HG03039 (cell line): ENCODE measurements at regions not wholly inside any gene's neighbourhood (a gene's known extent, or its start where the extent isn't known, plus 50 kb on each side); places are given as distances from the start of the nearest gene placed in this dataset.

Experiments used
- ATAC-seq: cut with Tn5 transposase; IDR thresholded peaks from one replicate; pipeline ENCODE4 v1.9.1; 2021; ENCODE audit warnings: mild to moderate bottlenecking, moderate library complexity; ENCODE audit not compliant: unreplicated experiment

GRCh38 chr12:125639826-125640225 is 574.6 kb downstream of the AACS start:
- no peak for ATAC-seq

GRCh38 chr12:125643055-125643454 is 577.8 kb downstream of the AACS start:
- no peak for ATAC-seq

- no peak for ATAC-seq
Observed at GRCh38 chr12:125645724-125646123, 580.5 kb downstream of the AACS start.

DNA sequence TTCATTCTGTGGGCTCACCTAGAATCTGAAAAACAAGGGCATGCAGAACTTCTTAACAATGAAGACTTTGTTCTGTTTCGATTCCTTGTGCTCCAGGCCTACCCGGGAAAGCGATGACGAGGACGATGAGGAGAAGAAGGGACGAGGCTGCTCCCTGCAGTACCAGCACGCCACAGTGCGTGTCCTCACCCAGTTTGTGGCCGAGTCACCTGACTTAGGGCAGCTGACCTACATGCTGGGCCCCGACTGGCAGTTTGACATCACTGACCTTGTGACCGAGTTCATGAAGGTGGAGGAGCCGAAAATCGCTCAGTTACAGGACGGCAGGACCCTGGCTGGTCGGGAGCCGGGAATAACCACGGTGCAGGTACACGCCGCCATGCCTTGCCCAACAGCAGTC is 585.4 kb downstream of the AACS start:
- no peak for ATAC-seq

DNA sequence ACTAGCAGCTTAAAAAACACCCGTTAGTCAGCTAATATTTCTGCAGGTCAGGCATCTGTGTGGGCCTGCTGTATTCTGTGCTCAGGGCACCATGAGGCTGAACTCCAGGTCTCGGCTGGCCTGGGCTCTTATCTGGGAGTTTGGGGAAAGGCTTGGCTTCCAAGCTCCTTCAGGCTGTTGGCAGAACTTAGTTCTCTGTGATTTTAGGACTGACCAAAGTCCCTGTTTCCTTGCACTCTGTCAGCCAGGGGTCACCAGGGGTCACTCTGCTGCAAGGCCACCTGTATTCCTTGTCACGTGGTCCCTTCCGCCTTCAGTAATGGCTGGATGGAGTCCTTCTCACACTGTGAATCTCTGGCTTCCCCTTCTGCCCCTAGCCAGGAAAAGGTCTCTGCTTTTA is 586.4 kb downstream of the AACS start:
- ATAC-seq: no peak

DNA sequence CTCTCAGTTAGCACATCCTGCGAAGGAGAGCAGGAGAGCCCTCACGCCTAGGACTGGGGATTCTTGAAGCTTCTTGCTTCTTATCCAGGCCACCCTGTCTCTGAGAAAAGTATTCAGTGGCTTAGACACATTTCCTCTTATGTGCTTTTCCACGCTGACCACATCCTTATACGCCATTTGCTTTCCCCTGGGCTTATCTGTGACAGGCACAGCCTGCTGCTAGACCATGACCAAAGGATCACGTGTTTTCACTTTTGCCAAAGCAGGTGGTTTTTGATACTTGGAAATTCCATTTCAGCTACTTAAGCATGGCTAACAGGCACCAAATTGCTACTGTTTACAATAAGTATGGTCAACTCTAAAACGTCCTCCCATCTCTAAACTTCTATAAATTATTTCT is 587.4 kb downstream of the AACS start:
- no peak for ATAC-seq

GRCh38 chr12:125657681-125658080 is 592.4 kb downstream of the AACS start:
- ATAC-seq: no peak

DNA sequence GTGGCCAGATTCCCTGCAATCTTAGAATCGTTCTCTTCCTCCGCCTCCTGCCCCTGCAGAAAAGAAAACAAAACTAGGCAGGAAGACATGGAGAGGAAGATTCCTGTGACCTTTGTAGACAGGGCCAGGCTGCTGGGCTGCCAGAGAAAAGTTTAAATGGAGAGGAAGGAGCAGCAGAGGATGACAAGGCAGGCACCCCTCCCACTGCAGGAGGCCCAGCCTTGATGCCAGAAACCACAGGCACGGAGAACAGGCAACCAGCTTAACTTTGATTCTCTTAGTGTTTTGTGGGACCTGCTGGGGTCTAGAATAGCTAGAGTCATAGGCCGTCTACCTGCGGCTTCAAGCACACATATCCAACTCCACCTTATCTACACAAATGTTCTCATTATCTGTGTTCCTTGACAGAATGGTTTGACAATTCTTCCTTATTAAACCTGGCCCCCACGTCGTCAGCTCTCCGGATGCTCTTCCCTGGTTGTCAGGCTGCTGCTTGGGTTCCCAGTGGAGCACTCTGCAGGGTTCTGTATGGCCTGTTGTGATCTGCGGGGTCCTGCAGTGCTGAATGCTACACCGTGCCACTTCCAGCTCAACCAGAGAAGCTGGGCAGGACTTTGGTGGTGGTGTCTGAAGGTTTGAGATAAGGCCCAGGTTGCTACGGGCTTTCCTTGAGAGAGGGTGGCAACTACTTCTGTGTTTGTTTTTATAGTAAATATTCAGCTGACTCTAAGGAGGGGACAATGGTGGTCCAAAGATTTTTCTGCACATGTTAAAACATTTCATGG is 609.5 kb downstream of the AACS start:
- no peak for ATAC-seq

DNA sequence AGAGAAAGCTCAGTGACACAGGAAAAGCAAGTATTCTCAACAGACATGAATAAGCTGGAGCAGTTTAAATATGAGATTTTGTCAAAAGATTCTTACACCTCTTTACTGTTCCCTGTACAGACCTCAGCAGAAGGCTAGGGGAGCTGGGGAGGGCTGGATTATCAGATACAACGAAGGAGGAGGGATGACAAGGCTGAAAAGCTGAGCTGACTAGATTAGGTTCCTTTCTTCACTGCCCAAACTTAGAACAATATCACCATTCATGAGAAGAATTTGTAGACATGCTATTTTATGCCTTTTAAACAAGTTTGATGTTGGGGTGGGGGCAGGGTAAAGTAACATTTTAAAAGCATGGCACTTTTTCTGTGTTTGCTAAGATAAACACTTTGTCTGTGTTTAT is 611.1 kb downstream of the AACS start:
- no peak for ATAC-seq

- ATAC-seq: no peak
Observed at GRCh38 chr12:125677829-125678228, 612.6 kb downstream of the AACS start.

DNA sequence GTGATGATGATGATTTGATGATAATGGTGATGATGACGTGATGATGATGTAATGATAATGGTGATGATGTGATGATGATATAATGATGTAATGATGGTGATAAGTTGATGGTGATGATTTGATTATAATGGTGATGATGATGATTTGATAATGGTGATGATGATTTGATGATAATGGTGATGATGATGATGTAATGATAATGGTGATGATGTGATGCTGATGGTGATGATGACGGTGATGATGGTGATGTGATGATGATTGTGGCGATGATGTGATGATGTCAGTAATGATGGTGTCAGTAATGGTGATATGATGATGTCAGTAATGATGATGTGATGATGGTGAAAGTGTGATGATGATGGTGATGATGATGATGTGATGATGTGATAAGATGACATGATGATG is 613.4 kb downstream of the AACS start:
- ATAC-seq: no peak

GRCh38 chr12:125683748-125684381 is 618.6 kb downstream of the AACS start:
- ATAC-seq: peak; percentile 85

GRCh38 chr12:125684968-125685790 is 619.9 kb downstream of the AACS start:
- no peak for ATAC-seq

DNA sequence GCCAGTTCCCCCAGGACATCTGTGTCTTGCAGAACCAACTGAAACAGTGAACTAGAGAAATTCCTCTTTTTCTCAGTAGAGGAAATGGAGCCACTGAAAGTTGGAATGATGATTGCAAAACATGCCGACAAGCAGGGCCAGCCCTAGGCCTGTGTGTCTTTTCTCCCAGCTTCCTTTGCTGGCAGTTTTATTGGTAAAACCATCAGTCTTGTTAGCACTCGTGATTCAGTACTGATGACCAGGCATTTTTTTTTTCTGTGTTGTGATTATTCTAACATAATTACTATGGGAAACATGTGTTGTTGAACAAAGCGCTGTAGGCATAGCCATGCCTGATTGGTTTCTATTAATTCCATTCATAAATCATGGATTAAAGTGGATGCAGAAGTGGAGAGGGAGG is 620.7 kb downstream of the AACS start:
- ATAC-seq: no peak

GRCh38 chr12:125687403-125687802 is 622.2 kb downstream of the AACS start:
- no peak for ATAC-seq

DNA sequence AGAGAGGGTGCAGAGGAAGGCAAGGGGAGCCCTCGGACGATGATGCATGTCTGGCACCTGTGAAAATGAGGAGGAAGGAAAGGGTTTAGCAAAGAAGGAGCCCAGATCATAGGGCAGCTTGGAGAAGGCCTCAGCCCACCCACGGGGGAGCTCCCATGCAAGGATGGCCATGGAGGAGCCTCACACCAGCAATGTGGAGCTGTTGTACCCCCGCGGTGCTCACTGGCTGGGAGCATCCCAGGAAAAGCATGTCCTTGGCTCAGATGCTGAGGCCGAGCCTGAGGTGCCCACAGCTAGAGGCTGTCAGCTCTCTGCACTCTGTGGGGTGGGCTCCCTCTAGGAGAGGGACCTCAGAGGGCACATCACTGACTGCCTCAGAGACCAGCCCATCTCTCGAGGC is 622.6 kb downstream of the AACS start:
- ATAC-seq: no peak

GRCh38 chr12:125688223-125688622 is 623.0 kb downstream of the AACS start:
- ATAC-seq: no peak

- ATAC-seq: no peak
Observed at GRCh38 chr12:125688881-125689280, 623.6 kb downstream of the AACS start.

GRCh38 chr12:125689576-125690410 is 624.6 kb downstream of the AACS start:
- ATAC-seq: no peak

GRCh38 chr12:125690841-125691240 is 625.6 kb downstream of the AACS start:
- no peak for ATAC-seq

DNA sequence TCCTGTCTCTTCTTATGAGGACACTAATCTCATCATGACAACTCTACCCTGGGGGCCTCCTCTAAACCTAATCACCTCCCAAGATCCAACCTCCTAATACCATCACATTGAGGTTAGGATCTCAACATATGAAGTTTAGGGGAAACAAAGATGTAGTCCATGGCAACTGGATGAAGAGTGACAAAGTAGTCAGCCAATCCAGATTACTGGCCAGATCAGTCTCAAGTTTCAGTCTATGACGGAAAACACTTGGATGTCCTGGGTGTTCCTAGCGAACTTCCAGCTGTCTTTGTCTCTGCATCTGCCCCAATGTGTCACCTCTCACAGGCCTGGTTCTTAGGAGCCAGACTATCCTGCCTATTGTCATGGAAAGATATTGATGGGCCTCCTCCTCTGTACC is 630.8 kb downstream of the AACS start:
- ATAC-seq: no peak
